Activated CD4-positive, alpha-beta memory T cell treated with anti-CD3 and anti-CD28 coated beads, Interleukin-2, amount 10 ng/mL, durations not matched to agents 7 days and 5 days (primary cell): ENCODE measurements at regions not wholly inside any gene's neighbourhood (a gene's known extent, or its start where the extent isn't known, plus 50 kb on each side); places are given as distances from the start of the nearest gene placed in this dataset.
"Not testable (repeated sequence)": the region's sequence is repeated elsewhere in the genome, so short reads cannot be mapped to it uniquely, and the experiment has no call there.

Source experiments
- CTCF ChIA-PET: fragments of 350-600 bp; sonication (Branson Sonifier 250); formaldehyde crosslinking; loops from one replicate; lab custom pipeline; 2021; ENCODE audit warnings: antibody characterized with exemption, inconsistent platforms; lab: Charles Lee
- POLR2A ChIA-PET: fragments of 350-600 bp; sonication (Branson Sonifier 250); formaldehyde crosslinking; loops from one replicate; lab custom pipeline; 2021; ENCODE audit warnings: antibody characterized with exemption; lab: Charles Lee
- DNase-seq: peaks from one replicate; pipeline ENCODE4 v3.0.0-alpha.2; 2020
- H3K27ac Mint-ChIP-seq: one replicate; pipeline ENCODE4 v1.8.0; 2021; ENCODE audit warnings: mild to moderate bottlenecking, mixed read lengths
- H3K27me3 Mint-ChIP-seq: one replicate; pipeline ENCODE4 v1.8.0; 2021; ENCODE audit warnings: mixed read lengths
- H3K36me3 Mint-ChIP-seq: one replicate; pipeline ENCODE4 v1.8.0; 2021; ENCODE audit warnings: low read depth, mixed read lengths
- H3K4me1 Mint-ChIP-seq: one replicate; pipeline ENCODE4 v1.8.0; 2021; ENCODE audit warnings: mixed read lengths
- H3K4me3 Mint-ChIP-seq: one replicate; pipeline ENCODE4 v1.8.0; 2021; ENCODE audit warnings: mild to moderate bottlenecking, mixed read lengths
- H3K9me3 Mint-ChIP-seq: one replicate; pipeline ENCODE4 v1.8.0; 2021; ENCODE audit warnings: mixed read lengths

GRCh38 chr7:150077543-150077942 lies 203.8 kb downstream of the ATP6V0E2 start:
- H3K4me1 Mint-ChIP-seq, H3K4me3 Mint-ChIP-seq, CTCF ChIA-PET, H3K27ac Mint-ChIP-seq, DNase-seq, H3K36me3 Mint-ChIP-seq, POLR2A ChIA-PET, H3K27me3 Mint-ChIP-seq, H3K9me3 Mint-ChIP-seq: not testable (repeated sequence)

GRCh38 chr7:150081865-150082264 lies 208.1 kb downstream of the ATP6V0E2 start:
- CTCF ChIA-PET, H3K36me3 Mint-ChIP-seq, POLR2A ChIA-PET, H3K27ac Mint-ChIP-seq, H3K27me3 Mint-ChIP-seq, H3K4me3 Mint-ChIP-seq, H3K9me3 Mint-ChIP-seq, H3K4me1 Mint-ChIP-seq, DNase-seq: not testable (repeated sequence)

DNA sequence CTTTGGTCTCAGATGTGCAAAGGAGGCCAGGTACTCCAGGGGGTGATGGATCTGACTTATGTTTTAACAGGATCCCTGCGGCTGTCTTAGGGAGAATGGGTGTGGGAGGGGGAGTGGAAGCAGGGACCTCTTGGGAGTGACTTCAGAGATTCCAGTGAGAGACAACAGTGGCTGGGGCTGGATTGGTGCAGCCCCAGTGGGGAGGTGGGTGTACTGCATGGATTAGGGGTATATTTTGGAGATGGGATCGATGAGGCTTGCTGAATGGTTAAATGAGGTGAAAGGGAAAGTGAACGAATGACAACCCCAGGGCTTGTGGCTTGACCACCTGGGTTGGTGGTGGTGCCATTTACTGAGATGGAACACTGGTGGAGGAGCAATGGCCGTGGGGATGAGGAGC lies 211.0 kb downstream of the ATP6V0E2 start:
- H3K9me3 Mint-ChIP-seq, CTCF ChIA-PET, H3K27ac Mint-ChIP-seq, H3K36me3 Mint-ChIP-seq, H3K4me3 Mint-ChIP-seq, DNase-seq, H3K27me3 Mint-ChIP-seq, POLR2A ChIA-PET, H3K4me1 Mint-ChIP-seq: not testable (repeated sequence)

DNA sequence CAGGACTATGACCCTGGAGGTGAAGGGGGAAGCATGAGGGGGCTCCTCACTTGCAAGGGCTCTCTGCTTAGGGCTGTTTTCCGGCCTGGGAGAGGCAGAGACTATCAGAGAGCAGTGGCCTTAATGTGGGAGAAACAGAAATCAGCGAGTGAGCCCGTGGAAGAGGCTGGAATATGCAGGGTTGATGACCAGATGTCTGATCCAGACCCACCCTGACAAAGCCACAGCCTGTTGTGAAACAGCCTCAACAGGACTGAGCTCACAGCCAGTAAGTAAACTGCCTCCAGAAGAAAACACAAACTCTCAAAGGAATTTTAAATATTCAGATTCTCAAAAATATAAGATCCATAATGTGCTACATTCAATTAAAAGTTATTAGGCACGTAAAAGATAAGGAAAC lies 213.7 kb downstream of the ATP6V0E2 start:
- H3K4me3 Mint-ChIP-seq, H3K27ac Mint-ChIP-seq, DNase-seq, POLR2A ChIA-PET, H3K9me3 Mint-ChIP-seq, H3K4me1 Mint-ChIP-seq, H3K27me3 Mint-ChIP-seq, CTCF ChIA-PET, H3K36me3 Mint-ChIP-seq: not testable (repeated sequence)

- H3K4me1 Mint-ChIP-seq, H3K27ac Mint-ChIP-seq, CTCF ChIA-PET, POLR2A ChIA-PET, H3K4me3 Mint-ChIP-seq, DNase-seq, H3K36me3 Mint-ChIP-seq, H3K27me3 Mint-ChIP-seq, H3K9me3 Mint-ChIP-seq: not testable (repeated sequence)
Measured at GRCh38 chr7:150089139-150089538, 215.4 kb downstream of the ATP6V0E2 start.

- H3K4me1 Mint-ChIP-seq, H3K27ac Mint-ChIP-seq, H3K4me3 Mint-ChIP-seq, DNase-seq, H3K9me3 Mint-ChIP-seq, CTCF ChIA-PET, POLR2A ChIA-PET, H3K36me3 Mint-ChIP-seq, H3K27me3 Mint-ChIP-seq: not testable (repeated sequence)
Measured at GRCh38 chr7:150090776-150091175, 217.0 kb downstream of the ATP6V0E2 start.

- CTCF ChIA-PET, H3K9me3 Mint-ChIP-seq, H3K27ac Mint-ChIP-seq, H3K4me1 Mint-ChIP-seq, DNase-seq, H3K36me3 Mint-ChIP-seq, POLR2A ChIA-PET, H3K4me3 Mint-ChIP-seq, H3K27me3 Mint-ChIP-seq: not testable (repeated sequence)
Measured at GRCh38 chr7:150093897-150094296, 220.1 kb downstream of the ATP6V0E2 start.

DNA sequence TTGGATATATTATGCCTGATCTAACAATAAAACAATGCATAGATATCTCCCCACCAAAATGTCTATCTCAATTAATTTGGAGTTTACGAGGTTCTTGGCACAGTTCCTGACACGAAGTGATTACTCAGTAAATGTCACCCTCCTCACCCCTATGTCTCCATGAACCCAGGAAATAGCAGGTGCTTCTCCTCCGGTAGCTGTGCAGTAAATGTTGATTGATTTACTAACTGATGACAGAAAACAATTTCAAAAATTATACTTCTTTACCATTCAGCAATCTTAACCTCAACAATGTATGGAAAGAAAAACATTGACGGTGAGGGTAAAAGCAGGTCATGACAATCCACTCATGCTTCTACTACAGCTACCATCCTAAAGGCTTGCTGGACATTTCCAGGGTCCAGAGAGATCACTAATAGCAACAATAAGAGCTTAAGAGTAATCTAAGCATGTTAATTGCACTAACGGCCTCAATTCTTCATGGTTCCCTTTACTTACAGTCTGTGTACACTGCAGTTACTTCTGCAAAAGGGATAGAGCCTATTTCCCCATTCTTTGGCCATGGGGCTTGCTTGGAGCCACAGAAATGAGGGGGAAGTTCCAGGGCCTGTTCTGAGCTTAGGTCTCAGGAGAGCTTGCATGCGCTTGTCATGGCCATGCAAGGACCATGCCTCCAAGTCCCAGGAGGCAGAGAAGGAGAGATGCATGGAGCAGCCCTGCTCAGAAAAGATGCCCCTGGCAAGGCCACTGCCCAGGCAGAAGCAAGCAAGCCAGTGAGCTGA lies 222.6 kb downstream of the ATP6V0E2 start:
- H3K4me3 Mint-ChIP-seq, H3K27ac Mint-ChIP-seq, H3K36me3 Mint-ChIP-seq, POLR2A ChIA-PET, H3K4me1 Mint-ChIP-seq, CTCF ChIA-PET, H3K27me3 Mint-ChIP-seq, DNase-seq, H3K9me3 Mint-ChIP-seq: not testable (repeated sequence)

GRCh38 chr7:150098592-150098991 lies 224.6 kb upstream of the LRRC61 start:
- H3K27ac Mint-ChIP-seq, POLR2A ChIA-PET, H3K36me3 Mint-ChIP-seq, DNase-seq, H3K27me3 Mint-ChIP-seq, CTCF ChIA-PET, H3K4me1 Mint-ChIP-seq, H3K4me3 Mint-ChIP-seq, H3K9me3 Mint-ChIP-seq: not testable (repeated sequence)

DNA sequence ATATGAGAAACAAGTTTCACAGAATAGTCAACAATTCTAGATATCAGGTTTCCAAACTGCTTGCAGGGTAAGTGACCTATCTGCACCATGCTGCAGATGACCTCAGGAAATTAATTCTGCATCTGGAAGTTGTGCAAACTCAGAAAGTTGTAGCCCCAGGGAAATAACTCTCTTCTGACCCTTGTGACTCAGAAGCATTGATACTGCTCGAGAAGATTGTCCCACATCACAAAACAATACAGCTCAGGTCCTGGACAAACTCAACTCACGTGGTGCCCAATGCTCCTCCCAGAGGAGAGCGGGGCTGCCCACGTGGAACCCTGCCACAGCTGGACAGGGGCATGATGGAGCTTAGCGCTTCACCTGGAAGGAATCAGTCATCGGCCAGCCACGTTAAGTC lies 221.9 kb upstream of the LRRC61 start:
- POLR2A ChIA-PET, CTCF ChIA-PET, H3K4me1 Mint-ChIP-seq, H3K27ac Mint-ChIP-seq, H3K36me3 Mint-ChIP-seq, DNase-seq, H3K9me3 Mint-ChIP-seq, H3K27me3 Mint-ChIP-seq, H3K4me3 Mint-ChIP-seq: not testable (repeated sequence)

- CTCF ChIA-PET, H3K4me3 Mint-ChIP-seq, H3K4me1 Mint-ChIP-seq, H3K9me3 Mint-ChIP-seq, POLR2A ChIA-PET, H3K36me3 Mint-ChIP-seq, DNase-seq, H3K27me3 Mint-ChIP-seq, H3K27ac Mint-ChIP-seq: not testable (repeated sequence)
Measured at GRCh38 chr7:150107283-150107682, 215.9 kb upstream of the LRRC61 start.

GRCh38 chr7:150110375-150110820 lies 212.8 kb upstream of the LRRC61 start:
- H3K9me3 Mint-ChIP-seq, H3K4me1 Mint-ChIP-seq, POLR2A ChIA-PET, H3K27ac Mint-ChIP-seq, H3K4me3 Mint-ChIP-seq, CTCF ChIA-PET, H3K27me3 Mint-ChIP-seq, H3K36me3 Mint-ChIP-seq: not testable (repeated sequence)
- DNase-seq = peak; percentile 28

DNA sequence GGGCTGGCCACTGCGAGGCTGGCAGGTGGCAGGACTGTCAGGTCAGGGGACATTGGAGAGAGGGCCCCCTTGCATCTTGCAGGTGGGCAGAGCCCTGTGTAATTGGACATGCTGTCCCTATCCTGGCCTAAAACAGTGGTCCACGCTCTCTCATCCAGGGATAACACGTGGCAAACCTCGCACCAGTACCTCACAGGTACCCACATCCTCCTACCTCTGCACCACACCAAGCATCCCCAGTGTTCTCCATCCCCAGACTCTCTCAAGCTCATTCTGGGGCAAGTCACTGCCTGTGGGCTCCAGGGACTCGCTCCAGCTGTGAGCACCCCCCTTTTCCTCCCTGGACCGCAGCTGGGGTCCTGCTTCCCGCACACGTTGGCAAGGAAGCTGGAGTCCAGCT lies 212.3 kb upstream of the LRRC61 start:
- POLR2A ChIA-PET, H3K27ac Mint-ChIP-seq, H3K36me3 Mint-ChIP-seq, CTCF ChIA-PET, DNase-seq, H3K9me3 Mint-ChIP-seq, H3K4me3 Mint-ChIP-seq, H3K4me1 Mint-ChIP-seq: not testable (repeated sequence)
- peaks cover 14% of the 10 kb centered on the region for H3K27me3 Mint-ChIP-seq

- H3K27ac Mint-ChIP-seq, H3K4me3 Mint-ChIP-seq, H3K36me3 Mint-ChIP-seq, POLR2A ChIA-PET, CTCF ChIA-PET, H3K9me3 Mint-ChIP-seq, H3K4me1 Mint-ChIP-seq, DNase-seq: not testable (repeated sequence)
- peaks cover 14% of the 10 kb centered on the region for H3K27me3 Mint-ChIP-seq
Measured at GRCh38 chr7:150111373-150112139, 211.6 kb upstream of the LRRC61 start.
